Brain microvascular endothelial cell (primary cell): ENCODE measurements at regions not wholly inside any gene's neighbourhood (a gene's known extent, or its start where the extent isn't known, plus 50 kb on each side); places are given as distances from the start of the nearest gene placed in this dataset.

ENCODE experiments used
- DNase-seq: peaks from one replicate; pipeline ENCODE4 v3.0.0-alpha.2; 2020
- H3K27ac ChIP-seq: fragments of 250-450 bp; sonication (Bioruptor Pico); 2 replicates; pipeline ENCODE4 v1.5.1; 2020; ENCODE audit warnings: mild to moderate bottlenecking, moderate library complexity
- H3K27me3 ChIP-seq: fragments of 250-450 bp; sonication (Bioruptor Pico); replicated peaks from 2 replicates; pipeline ENCODE4 v1.5.1; 2020; ENCODE audit warnings: mild to moderate bottlenecking
- H3K36me3 ChIP-seq: fragments of 250-450 bp; sonication (Bioruptor Pico); replicated peaks from 2 replicates; pipeline ENCODE4 v1.5.1; 2020; ENCODE audit warnings: mild to moderate bottlenecking
- H3K4me3 ChIP-seq: 2 replicates; pipeline ENCODE4 v1.5.1; 2011; ENCODE audit warnings: low read depth, mild to moderate bottlenecking, control low read depth, low read length, moderate library complexity
- CTCF ChIP-seq: IDR thresholded peaks from 2 replicates; pipeline ENCODE4 v1.5.1; 2011; ENCODE audit warnings: low read depth, mild to moderate bottlenecking, moderate library complexity, low read length, control low read depth, inconsistent platforms; ENCODE audit errors: missing control alignments
- in situ Hi-C: cut with HindIII; loops from 2 replicates; pipeline ENCODE4 v1.10.0; 2017; ENCODE audit warnings: low sequenced_read_pairs, low pct_ligation_motif_present

- H3K36me3 ChIP-seq, result no peaks in the 10 kb centered on the region
- DNase-seq, result no peak
These were observed 206.2 kb upstream of the TCF21 start for GRCh38 chr6:133682506-133683307.

GRCh38 chr6:133683308-133683580 lies 205.7 kb upstream of the TCF21 start:
- no peak for TF ChIP-seq CTCF
- in situ Hi-C loops, result no loop called here
- no peak overlapping the region for H3K4me3 ChIP-seq
- H3K27ac ChIP-seq, result no peak overlapping the region
- no peaks in the 10 kb centered on the region for H3K27me3 ChIP-seq
- H3K36me3 ChIP-seq, result no peaks in the 10 kb centered on the region
- no peak for DNase-seq

More at GRCh38 chr6:133682506-133683307, 206.2 kb upstream of the TCF21 start:
- in situ Hi-C loops, result no loop called here
- Histone ChIP-seq H3K27me3 (no peaks in the 10 kb centered on the region), H3K4me3 (no peak overlapping the region), H3K27ac (no peak overlapping the region)
- no peak for TF ChIP-seq CTCF

- Histone ChIP-seq H3K4me3 (no peak overlapping the region), H3K27ac (no peak overlapping the region), H3K27me3 (no peaks in the 10 kb centered on the region), H3K36me3 (no peaks in the 10 kb centered on the region)
- in situ Hi-C loops, result no loop called here
- TF ChIP-seq CTCF, result no peak
- DNase-seq, result no peak
These were observed 205.3 kb upstream of the TCF21 start for GRCh38 chr6:133683606-133684005.

GRCh38 chr6:133688705-133689492 lies 200.0 kb upstream of the TCF21 start:
- Histone ChIP-seq H3K27me3 (no peaks in the 10 kb centered on the region), H3K36me3 (no peaks in the 10 kb centered on the region), H3K27ac (no peak overlapping the region), H3K4me3 (no peak overlapping the region)
- in situ Hi-C loops, result no loop called here
- TF ChIP-seq CTCF, result no peak
- DNase-seq, result no peak

GRCh38 chr6:133689863-133690262 lies 199.1 kb upstream of the TCF21 start:
- Histone ChIP-seq H3K27me3 (no peaks in the 10 kb centered on the region), H3K4me3 (no peak overlapping the region), H3K27ac (no peak overlapping the region), H3K36me3 (no peaks in the 10 kb centered on the region)
- in situ Hi-C loops, result no loop called here
- TF ChIP-seq CTCF, result no peak
- DNase-seq, result no peak
